Transverse colon (tissue), 4 donors: ENCODE measurements at regions not wholly inside any gene's neighbourhood (a gene's known extent, or its start where the extent isn't known, plus 50 kb on each side); places are given as distances from the start of the nearest gene placed in this dataset.

Source experiments
- EP300 ChIP-seq: sonication (generic); formaldehyde crosslinking; IDR thresholded peaks from one replicate; pipeline ENCODE4 v1.6.1; 2017; ENCODE audit warnings: antibody characterized with exemption, low read depth
- POLR2A ChIP-seq: fragments of 450-650 bp; IDR thresholded peaks from one replicate; pipeline ENCODE4 v1.6.1; 2016; ENCODE audit warnings: antibody characterized with exemption, mild to moderate bottlenecking, moderate library complexity
- POLR2AphosphoS5 ChIP-seq, 3 donors: sonication (generic); formaldehyde crosslinking; IDR thresholded peaks; one replicate each; pipeline ENCODE4 v1.6.1; 2016; ENCODE audit warnings: antibody characterized with exemption in 3 of 3
- TF ChIP-seq, protein P1 (sequence below), 5 experiments: fragments of 200-600 bp in 3 of 5; fragments of 450-650 bp in 2 of 5; sonication (generic) in 3 of 5; IDR thresholded peaks; 1 replicate in 2 of 5; 2 replicates in 3 of 5; pipeline ENCODE4 v1.5.1; 2016 to 2017; ENCODE audit warnings: antibody characterized with exemption in 5 of 5, inconsistent platforms in 3 of 5, mild to moderate bottlenecking in 2 of 5, moderate library complexity in 1 of 5

GRCh38 chr1:239739919-239740318 lies 351.8 kb upstream of the FMN2 start:
- TF ChIP-seq, protein P1, sequence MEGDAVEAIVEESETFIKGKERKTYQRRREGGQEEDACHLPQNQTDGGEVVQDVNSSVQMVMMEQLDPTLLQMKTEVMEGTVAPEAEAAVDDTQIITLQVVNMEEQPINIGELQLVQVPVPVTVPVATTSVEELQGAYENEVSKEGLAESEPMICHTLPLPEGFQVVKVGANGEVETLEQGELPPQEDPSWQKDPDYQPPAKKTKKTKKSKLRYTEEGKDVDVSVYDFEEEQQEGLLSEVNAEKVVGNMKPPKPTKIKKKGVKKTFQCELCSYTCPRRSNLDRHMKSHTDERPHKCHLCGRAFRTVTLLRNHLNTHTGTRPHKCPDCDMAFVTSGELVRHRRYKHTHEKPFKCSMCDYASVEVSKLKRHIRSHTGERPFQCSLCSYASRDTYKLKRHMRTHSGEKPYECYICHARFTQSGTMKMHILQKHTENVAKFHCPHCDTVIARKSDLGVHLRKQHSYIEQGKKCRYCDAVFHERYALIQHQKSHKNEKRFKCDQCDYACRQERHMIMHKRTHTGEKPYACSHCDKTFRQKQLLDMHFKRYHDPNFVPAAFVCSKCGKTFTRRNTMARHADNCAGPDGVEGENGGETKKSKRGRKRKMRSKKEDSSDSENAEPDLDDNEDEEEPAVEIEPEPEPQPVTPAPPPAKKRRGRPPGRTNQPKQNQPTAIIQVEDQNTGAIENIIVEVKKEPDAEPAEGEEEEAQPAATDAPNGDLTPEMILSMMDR (IDR thresholded peaks at IDR 0.05), result no peak
- TF ChIP-seq POLR2AphosphoS5 (IDR thresholded peaks at IDR 0.05) (no peak), EP300 (no peak), POLR2A (no peak)
